HG03460 (cell line): ENCODE measurements at regions not wholly inside any gene's neighbourhood (a gene's known extent, or its start where the extent isn't known, plus 50 kb on each side); places are given as distances from the start of the nearest gene placed in this dataset.
"Not testable (repeated sequence)": the region's sequence is repeated elsewhere in the genome, so short reads cannot be mapped to it uniquely, and the experiment has no call there.

Source experiments
- ATAC-seq: cut with Tn5 transposase; IDR thresholded peaks from one replicate; pipeline ENCODE4 v1.9.1; 2021; ENCODE audit not compliant: unreplicated experiment

DNA sequence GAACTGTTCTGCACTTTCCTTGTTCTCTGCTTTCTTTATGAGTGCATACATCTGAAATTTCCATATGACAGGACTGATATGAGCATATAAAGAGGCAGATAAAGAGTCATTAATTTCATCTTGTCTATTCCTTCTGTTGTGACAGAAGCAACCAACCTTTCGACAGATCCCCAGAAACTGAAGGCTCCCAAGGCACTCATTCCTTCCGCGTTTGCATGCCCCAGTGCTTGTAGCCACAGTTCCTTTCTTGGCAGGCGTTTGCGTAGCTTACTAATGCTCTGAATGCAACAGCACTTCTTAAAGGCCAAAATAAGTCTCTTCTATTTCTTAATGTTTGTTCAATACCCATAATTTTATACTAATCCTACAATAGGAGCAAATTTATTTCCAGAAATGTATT lies 94.0 kb upstream of the TBL1X start:
- no peak for ATAC-seq

GRCh38 chrX:9372866-9373265 lies 92.0 kb upstream of the TBL1X start:
- ATAC-seq: no peak

- ATAC-seq: no peak
Observed at GRCh38 chrX:9373789-9374188, 91.1 kb upstream of the TBL1X start.

- no peak for ATAC-seq
Observed at GRCh38 chrX:9374555-9374954, 90.3 kb upstream of the TBL1X start.

DNA sequence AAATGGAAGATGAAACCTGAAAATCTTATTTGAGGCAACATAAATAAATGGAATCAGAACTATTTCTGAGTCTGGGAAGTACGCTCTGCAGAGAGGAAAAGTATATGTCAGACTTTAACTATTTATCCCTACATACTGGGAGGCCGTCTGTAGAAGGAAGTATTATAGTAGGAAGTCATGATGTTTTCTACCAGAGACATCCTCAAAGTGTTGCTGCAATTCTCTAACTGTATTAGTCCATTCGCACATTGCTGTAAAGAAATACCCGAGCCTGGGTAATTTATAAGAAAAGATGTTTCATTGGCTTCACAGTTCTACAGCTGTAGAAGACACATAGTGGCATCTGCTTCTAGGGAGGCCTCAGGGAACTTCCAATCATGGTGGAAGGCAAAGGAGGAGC lies 88.7 kb upstream of the TBL1X start:
- no peak for ATAC-seq

GRCh38 chrX:9377216-9377615 lies 87.6 kb upstream of the TBL1X start:
- ATAC-seq: not testable (repeated sequence)

GRCh38 chrX:9378980-9379696 lies 85.7 kb upstream of the TBL1X start:
- ATAC-seq: no peak

GRCh38 chrX:9379697-9380551 lies 84.9 kb upstream of the TBL1X start:
- no peak for ATAC-seq

GRCh38 chrX:9383655-9384054 lies 81.2 kb upstream of the TBL1X start:
- no peak for ATAC-seq

- ATAC-seq: no peak
Observed at GRCh38 chrX:9388450-9388849, 76.4 kb upstream of the TBL1X start.

GRCh38 chrX:9390121-9390520 lies 74.7 kb upstream of the TBL1X start:
- no peak for ATAC-seq

GRCh38 chrX:9390693-9391368 lies 74.0 kb upstream of the TBL1X start:
- no peak for ATAC-seq

DNA sequence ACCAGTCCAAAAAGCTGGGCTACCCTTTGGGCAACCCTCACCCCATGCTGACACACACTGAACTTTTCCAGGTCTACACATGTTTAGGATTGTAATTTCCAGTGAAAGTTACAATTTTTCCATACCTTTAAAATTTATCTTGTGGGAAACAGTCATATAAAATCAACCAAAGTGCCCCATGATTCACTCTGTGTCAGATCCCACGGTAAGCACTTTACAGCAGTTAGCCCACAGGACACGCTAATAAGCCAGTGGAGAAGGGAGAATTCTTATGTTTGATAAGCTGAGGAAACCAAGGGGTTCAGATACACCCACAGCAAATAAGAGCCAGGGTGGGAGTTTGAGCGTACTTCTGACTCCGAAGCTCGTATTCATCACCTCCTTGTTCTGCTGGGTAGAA lies 72.4 kb upstream of the TBL1X start:
- no peak for ATAC-seq

DNA sequence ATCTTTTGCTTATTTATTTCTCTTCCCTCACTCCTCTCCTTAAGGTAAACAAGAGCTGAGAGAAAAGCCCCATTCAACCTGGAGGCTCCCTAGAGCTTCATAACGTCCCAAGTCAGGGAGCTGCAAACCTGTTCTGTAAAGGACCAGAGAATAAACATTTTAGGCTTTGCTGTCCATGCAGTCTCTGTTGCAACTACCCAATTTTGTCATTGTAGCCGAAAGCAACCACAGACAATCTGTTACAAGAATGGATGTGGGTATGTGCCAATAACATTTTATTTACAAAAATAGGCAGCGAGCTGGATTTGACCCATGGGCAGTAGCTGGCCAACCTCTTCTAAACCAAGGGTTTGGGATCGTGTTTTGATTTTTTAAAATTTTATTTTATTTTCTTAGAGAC lies 71.3 kb upstream of the TBL1X start:
- no peak for ATAC-seq

DNA sequence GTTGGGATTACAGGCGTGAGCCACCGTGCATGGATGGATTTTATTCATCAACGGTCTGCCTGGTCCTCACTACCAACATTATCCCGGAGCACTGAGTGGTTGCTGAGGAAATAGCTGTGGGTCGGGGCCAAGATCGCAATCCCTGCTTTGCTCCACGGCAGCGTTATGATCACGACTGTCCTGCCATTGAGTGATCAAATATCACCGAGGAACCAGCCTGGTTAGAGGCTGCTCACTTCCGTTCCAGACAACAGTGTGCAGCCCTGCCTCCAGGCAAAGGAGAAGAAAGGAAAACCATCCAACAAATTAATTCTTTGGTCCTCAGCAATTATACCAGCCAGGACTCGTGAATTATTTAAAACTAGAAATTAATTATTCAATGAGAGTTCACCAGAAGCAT lies 70.6 kb upstream of the TBL1X start:
- no peak for ATAC-seq

- no peak for ATAC-seq
Observed at GRCh38 chrX:9396930-9397329, 67.9 kb upstream of the TBL1X start.

DNA sequence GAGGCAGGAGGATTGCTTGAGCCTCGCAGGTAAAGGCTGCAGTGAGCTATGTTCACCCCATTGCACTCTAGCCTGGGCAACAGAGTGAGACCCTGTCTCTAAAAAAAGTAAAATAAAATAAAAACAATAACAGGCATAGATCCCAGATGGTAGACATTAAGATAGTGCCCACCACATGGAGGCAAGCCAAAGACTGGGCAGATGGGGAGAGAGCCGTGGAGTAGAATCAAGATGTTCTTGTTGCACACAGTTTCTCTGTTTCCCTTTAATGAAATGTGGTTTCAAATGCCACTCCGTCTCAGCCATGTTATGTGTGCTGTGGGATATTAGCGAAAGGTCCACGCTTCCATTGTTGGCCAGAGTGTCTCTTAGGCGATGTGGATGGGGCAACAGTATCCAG lies 63.8 kb upstream of the TBL1X start:
- no peak for ATAC-seq

GRCh38 chrX:9403374-9403773 lies 61.5 kb upstream of the TBL1X start:
- no peak for ATAC-seq

DNA sequence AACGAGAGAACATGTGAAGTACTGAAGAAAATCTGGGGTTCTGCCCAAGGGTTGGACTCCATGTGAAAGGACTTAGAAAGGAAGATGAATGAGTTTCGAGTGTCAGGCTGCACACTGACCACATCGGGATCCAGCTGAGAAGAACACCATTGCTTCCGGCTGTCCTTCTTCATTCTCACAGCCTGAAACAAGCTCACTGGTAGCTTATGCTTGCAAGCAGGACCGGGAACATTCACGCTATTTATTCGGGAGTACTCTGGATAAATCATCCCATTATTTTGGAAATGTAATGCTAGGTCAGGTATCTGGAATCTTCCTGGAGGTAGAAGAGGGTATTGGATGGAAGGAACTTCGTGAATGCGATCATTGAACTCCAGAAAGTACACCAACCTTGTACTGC lies 59.2 kb upstream of the TBL1X start:
- not testable (repeated sequence) for ATAC-seq

DNA sequence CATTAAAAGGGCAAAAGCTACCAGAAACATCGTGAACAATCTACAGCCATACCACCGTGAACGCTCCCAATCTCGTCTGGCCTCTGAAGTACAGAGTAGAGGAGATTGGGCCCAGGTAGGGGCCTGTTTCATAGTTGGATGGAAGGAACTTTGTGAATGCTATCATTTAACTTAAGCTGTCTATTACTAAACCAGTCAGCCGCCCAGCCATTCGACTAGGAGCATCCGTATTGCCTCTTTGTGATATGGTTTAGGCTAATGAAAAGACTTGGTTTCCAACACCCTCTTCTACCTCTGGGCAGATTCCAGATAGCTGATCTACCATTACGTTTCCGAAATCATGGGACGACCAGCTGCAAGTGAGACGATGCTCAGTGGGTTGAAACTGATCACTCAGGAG lies 54.0 kb upstream of the TBL1X start:
- ATAC-seq: not testable (repeated sequence)

DNA sequence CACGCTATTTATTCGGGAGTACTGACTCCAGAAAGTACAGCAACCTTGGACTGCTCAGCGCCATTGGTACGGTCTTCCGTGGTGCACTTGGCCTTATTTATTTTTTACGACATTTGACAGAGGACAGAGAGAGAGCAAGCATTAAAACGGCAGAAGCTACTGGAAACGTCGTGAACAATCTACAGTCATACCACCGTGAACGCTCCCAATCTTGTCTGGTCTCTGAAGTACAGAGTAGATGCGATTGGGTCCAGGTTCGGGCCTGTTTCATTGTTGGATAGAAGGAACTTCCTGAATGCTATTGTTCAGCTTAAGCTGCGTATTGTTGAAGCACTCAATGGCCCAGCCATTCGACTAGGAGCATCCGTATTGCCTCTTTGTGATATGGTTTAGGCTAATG lies 53.2 kb upstream of the TBL1X start:
- ATAC-seq: not testable (repeated sequence)

GRCh38 chrX:9414416-9414815 lies 50.4 kb upstream of the TBL1X start:
- ATAC-seq: no peak
